ENCODE measurements at regions not wholly inside any gene's neighbourhood (a gene's known extent, or its start where the extent isn't known, plus 50 kb on each side); places are given as distances from the start of the nearest gene placed in this dataset.

GRCh38 chrX:116657071-116657470 is 194.3 kb upstream of the CT83 start:
- intact Hi-C loops (cut with DNase I): no loop called here
- DNase-seq (no peak), ATAC-seq (no peak)
- no peak for TF ChIP-seq CTCF (IDR thresholded peaks at IDR 0.05)
- H3K36me3 ChIP-seq: no peaks in the 10 kb centered on the region
- H3K27me3 ChIP-seq: no peaks in the 10 kb centered on the region
- no peaks in the 10 kb centered on the region for H3K4me1 ChIP-seq
- H3K4me3 ChIP-seq: no peak overlapping the region
- no peak overlapping the region for H3K27ac ChIP-seq
- no peaks in the 10 kb centered on the region for H3K9me3 ChIP-seq

- H3K27ac ChIP-seq: no peak overlapping the region
- DNase-seq: no peak
- no peak overlapping the region for H3K4me3 ChIP-seq
- intact Hi-C loops (cut with DNase I): no loop called here
- H3K4me1 ChIP-seq: no peaks in the 10 kb centered on the region
- H3K9me3 ChIP-seq: no peaks in the 10 kb centered on the region
- ATAC-seq: no peak
- no peaks in the 10 kb centered on the region for H3K36me3 ChIP-seq
- H3K27me3 ChIP-seq: no peaks in the 10 kb centered on the region
- no peak for TF ChIP-seq CTCF (IDR thresholded peaks at IDR 0.05)
These were observed 165.7 kb upstream of the CT83 start for GRCh38 chrX:116628464-116628863.

- H3K4me1 ChIP-seq: no peaks in the 10 kb centered on the region
- H3K27ac ChIP-seq: no peak overlapping the region
- DNase-seq (no peak), ATAC-seq (no peak)
- no peaks in the 10 kb centered on the region for H3K36me3 ChIP-seq
- H3K9me3 ChIP-seq: no peaks in the 10 kb centered on the region
- intact Hi-C loops (cut with DNase I): no loop called here
- H3K4me3 ChIP-seq: no peak overlapping the region
- H3K27me3 ChIP-seq: no peaks in the 10 kb centered on the region
- no peak for TF ChIP-seq CTCF (IDR thresholded peaks at IDR 0.05)
These were observed 155.8 kb upstream of the CT83 start for GRCh38 chrX:116618546-116618945.

GRCh38 chrX:116607776-116608175 is 145.0 kb upstream of the CT83 start:
- intact Hi-C loops (cut with DNase I): no loop called here
- no peaks in the 10 kb centered on the region for H3K9me3 ChIP-seq
- H3K27ac ChIP-seq: no peak overlapping the region
- no peaks in the 10 kb centered on the region for H3K4me1 ChIP-seq
- no peak overlapping the region for H3K4me3 ChIP-seq
- H3K27me3 ChIP-seq: no peaks in the 10 kb centered on the region
- no peak for DNase-seq
- no peaks in the 10 kb centered on the region for H3K36me3 ChIP-seq
- TF ChIP-seq CTCF (IDR thresholded peaks at IDR 0.05): no peak
- ATAC-seq: no peak

- H3K27ac ChIP-seq: no peak overlapping the region
- no peaks in the 10 kb centered on the region for H3K4me1 ChIP-seq
- no peaks in the 10 kb centered on the region for H3K36me3 ChIP-seq
- intact Hi-C loops (cut with DNase I): no loop called here
- DNase-seq: no peak
- H3K9me3 ChIP-seq: no peaks in the 10 kb centered on the region
- no peak for TF ChIP-seq CTCF (IDR thresholded peaks at IDR 0.05)
- H3K4me3 ChIP-seq: no peak overlapping the region
- no peaks in the 10 kb centered on the region for H3K27me3 ChIP-seq
- no peak for ATAC-seq
These were observed 142.8 kb upstream of the CT83 start for GRCh38 chrX:116605576-116605975.

GRCh38 chrX:116596010-116596409 is 133.2 kb upstream of the CT83 start:
- DNase-seq (no peak), ATAC-seq (no peak)
- intact Hi-C loops (cut with DNase I): no loop called here
- no peak overlapping the region for H3K4me3 ChIP-seq
- no peaks in the 10 kb centered on the region for H3K27me3 ChIP-seq
- H3K36me3 ChIP-seq: no peaks in the 10 kb centered on the region
- TF ChIP-seq CTCF (IDR thresholded peaks at IDR 0.05): no peak
- H3K27ac ChIP-seq: no peak overlapping the region
- H3K4me1 ChIP-seq: no peaks in the 10 kb centered on the region
- H3K9me3 ChIP-seq: no peaks in the 10 kb centered on the region
